Stimulated activated naive B cell treated with anti-CD40 and anti-IgM and Interleukin-4, amounts not matched to agents 10 μg/mL and 1 μg/mL and 100 μg/mL, for 72 hours (primary cell): ENCODE measurements at regions not wholly inside any gene's neighbourhood (a gene's known extent, or its start where the extent isn't known, plus 50 kb on each side); places are given as distances from the start of the nearest gene placed in this dataset.

Source experiments
- ATAC-seq, 2 donors: fragments of 150-1000 bp; cut with Tn5 transposase; replicated peaks; 2 replicates each; pipeline ENCODE4 v1.10.0; 2021; ENCODE audit warnings: moderate library complexity in 1 of 2
- DNase-seq: peaks from one replicate; pipeline ENCODE4 v3.0.0; 2021
- H3K27ac Mint-ChIP-seq: one replicate; pipeline ENCODE4 v1.8.0; 2022; ENCODE audit warnings: mild to moderate bottlenecking, mixed read lengths
- H3K27me3 Mint-ChIP-seq, 2 donors: one replicate each; pipeline ENCODE4 v1.8.0; 2022; ENCODE audit warnings: mixed read lengths in 2 of 2
- H3K36me3 Mint-ChIP-seq, 2 donors: one replicate each; pipeline ENCODE4 v1.8.0; 2022; ENCODE audit warnings: mixed read lengths in 2 of 2, mild to moderate bottlenecking in 1 of 2
- H3K4me1 Mint-ChIP-seq, 2 donors: one replicate each; pipeline ENCODE4 v1.8.0; 2022; ENCODE audit warnings: mixed read lengths in 2 of 2, mild to moderate bottlenecking in 1 of 2
- H3K4me3 Mint-ChIP-seq, 2 donors: one replicate each; pipeline ENCODE4 v1.8.0; 2022; ENCODE audit warnings: mild to moderate bottlenecking in 2 of 2, mixed read lengths in 2 of 2, moderate library complexity in 1 of 2
- H3K9me3 Mint-ChIP-seq, 2 donors: one replicate each; pipeline ENCODE4 v1.8.0; 2022; ENCODE audit warnings: mixed read lengths in 2 of 2, mild to moderate bottlenecking in 1 of 2

DNA sequence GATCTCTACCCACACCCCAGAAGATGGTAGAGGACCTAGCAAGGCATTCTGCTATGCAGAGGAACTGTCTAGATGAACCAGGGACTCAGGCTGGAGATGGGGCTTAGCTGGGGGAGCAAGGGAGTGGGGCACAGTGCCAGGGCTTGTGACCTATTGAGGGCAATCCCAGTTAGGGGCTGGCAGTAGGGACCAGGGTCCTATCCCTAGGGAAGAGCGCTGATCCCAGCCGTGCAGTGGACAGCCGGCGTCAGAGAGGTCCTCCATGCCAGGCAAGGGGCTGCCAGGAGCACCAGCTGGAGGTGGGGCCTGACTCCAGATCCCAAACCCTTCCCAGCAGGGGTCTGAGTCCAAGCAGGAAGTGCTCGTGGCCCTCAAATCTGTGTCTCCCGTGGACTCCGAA is 52.7 kb upstream of the NEURL1B start:
- Mint-ChIP-seq H3K9me3 (no peaks in the 10 kb centered on the region), H3K4me3 (no peak overlapping the region), H3K36me3 (no peaks in the 10 kb centered on the region), H3K4me1 (no peaks in the 10 kb centered on the region), H3K27ac (no peak overlapping the region), H3K27me3 (peaks cover 15 to 34% of the 10 kb centered on the region in 2 donors)
- ATAC-seq = no peak
- no peak for DNase-seq

DNA sequence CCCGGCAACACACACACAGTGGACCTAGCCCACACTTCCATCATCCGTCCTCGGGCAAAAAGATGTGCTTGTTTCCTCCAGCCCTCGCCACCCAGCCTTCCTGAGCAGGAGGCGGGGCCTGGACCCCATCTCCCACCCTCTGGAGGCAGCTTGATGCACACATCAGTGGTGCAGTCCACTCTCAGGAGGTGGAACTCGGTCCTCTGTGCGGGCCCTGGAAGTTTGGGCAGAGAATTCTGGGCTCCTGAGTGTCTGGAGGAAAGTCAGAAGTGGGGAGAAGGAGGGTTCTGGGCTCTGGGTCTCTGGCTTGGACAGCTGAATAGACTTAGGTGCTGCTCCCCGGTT is 54.0 kb upstream of the NEURL1B start:
- Mint-ChIP-seq H3K9me3 (no peaks in the 10 kb centered on the region), H3K27me3 (peaks cover 19 to 35% of the 10 kb centered on the region in 2 donors), H3K36me3 (no peaks in the 10 kb centered on the region), H3K27ac (no peak overlapping the region), H3K4me3 (no peak overlapping the region), H3K4me1 (no peaks in the 10 kb centered on the region)
- DNase-seq (no peak), ATAC-seq (no peak)

DNA sequence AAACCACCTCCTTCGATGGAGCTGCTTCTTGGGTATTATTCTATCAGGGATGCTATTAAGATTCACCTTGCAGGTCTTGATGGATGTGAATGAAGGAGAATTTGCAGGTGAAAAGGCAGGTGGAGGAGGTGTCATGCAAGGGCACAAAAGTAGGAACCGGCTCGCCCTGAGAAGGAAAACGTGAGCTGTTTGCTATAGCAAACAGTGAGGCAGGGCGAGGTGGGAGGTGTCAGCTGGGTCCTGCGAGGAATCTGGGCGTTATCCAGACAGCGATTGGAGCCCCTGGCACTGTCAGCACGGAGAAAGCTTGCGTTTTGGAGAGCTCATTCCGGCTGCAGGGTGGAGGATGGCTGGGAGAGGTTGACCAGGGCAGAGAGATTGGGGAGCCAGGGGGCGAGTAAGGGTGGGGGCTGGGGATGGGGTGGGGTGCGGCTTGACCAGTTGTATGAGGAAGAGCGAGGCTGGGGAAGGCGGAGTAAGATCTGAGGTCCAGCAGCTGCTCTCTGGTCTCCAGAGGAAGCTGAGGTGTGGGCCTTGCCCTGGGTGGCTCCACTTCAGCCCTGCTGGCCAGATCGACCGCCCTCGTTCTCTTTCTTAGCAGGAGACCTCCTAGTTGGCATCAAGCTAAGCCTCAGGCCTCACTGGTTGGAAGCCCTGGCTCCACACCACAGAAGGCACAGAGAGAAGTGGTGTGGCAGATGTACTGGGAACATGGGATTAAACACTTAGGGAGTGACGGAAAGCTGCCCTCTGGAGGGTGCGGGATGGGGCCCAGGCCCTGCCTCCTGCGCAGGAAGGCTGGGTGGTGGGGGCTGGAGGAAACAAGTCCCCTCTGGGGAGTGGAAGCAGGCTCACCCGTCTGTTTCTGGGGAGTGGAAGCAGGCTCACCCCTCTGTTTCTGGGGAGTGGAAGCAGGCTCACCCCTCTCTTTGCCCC is 54.7 kb upstream of the NEURL1B start:
- ATAC-seq (no peak), DNase-seq (no peak)
- Mint-ChIP-seq H3K27ac (peak overlapping the region; percentile 32), H3K27me3 (peaks cover 19 to 35% of the 10 kb centered on the region in 2 donors), H3K4me1 (no peaks in the 10 kb centered on the region), H3K9me3 (no peaks in the 10 kb centered on the region), H3K36me3 (no peaks in the 10 kb centered on the region), H3K4me3 (no peak overlapping the region)

DNA sequence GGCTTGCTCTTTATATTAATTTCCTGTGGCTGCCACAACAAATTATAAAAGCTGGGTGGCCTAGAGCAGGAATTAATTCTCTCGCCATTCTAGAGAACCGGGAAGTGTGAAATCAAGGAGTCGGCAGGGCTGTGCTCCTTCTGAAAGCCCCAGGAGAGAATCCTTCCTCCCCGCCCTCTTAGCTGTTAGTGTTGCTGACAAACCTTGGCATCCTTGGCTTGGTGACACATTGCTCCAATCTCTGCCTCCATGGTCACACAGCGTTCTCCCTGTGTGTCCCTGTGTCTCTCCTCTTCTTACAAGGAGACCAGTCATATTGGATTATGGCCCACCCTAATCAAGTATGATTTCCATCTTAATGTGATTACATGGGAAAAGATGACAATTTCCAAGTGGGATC is 55.9 kb upstream of the NEURL1B start:
- no peaks in the 10 kb centered on the region for H3K4me1 Mint-ChIP-seq
- ATAC-seq (no peak), DNase-seq (no peak)
- H3K4me3 Mint-ChIP-seq = no peak overlapping the region
- no peaks in the 10 kb centered on the region for H3K36me3 Mint-ChIP-seq
- H3K27me3 Mint-ChIP-seq = peaks cover 31 to 35% of the 10 kb centered on the region in 2 donors
- no peaks in the 10 kb centered on the region for H3K9me3 Mint-ChIP-seq
- H3K27ac Mint-ChIP-seq = no peak overlapping the region

DNA sequence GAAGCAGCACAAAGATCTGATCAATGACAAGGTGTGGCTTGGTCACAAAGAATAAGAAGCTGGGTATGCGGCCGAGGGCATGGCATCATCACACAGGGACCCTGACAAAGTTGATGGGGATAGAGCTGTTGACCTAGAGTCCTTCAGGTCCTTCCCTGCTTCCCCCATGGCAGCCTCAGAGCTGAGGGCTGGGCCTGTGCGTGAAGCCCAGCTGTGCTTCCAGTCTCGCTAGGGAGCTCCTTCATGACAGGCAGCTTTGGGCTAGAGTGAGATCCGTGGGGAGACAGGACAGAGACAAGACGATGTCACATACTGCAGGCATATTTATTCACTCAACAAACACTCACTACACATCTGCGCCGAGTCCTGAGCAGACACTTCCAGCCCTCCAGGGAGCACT is 56.4 kb upstream of the NEURL1B start:
- Mint-ChIP-seq H3K27me3 (peaks cover 34 to 35% of the 10 kb centered on the region in 2 donors), H3K4me3 (no peak overlapping the region), H3K9me3 (no peaks in the 10 kb centered on the region), H3K4me1 (no peaks in the 10 kb centered on the region), H3K27ac (no peak overlapping the region), H3K36me3 (no peaks in the 10 kb centered on the region)
- DNase-seq (no peak), ATAC-seq (no peak)

DNA sequence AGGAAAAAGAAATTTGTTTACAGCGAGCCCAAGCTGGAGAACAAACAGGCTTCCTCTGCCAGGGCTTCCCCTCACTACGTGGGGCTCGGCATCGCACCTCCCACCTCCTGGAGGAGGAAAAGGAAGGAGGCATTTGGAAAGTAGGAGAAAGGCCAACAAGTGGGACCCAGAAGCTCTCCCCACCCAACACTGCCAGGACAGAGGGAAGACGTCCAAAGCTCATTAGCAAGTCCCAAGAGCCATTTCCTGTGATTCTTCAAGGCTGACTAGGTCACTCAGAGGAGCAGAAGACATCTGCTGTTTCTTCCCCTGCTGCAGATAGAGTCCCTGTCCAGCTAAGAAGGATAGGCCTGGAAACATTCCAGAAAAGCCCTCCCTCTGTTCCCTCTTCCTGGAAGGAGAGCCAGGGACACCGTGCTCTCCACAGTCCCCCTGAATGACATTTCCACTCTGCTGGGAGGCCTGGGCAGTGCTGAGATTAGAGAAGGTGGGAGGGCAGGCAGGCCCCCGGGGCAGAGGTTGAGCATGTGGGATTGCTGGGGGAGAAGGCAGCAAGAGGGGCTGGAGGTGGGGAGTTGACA is 57.0 kb upstream of the NEURL1B start:
- ATAC-seq = no peak
- peaks cover 35 to 36% of the 10 kb centered on the region in 2 donors for H3K27me3 Mint-ChIP-seq
- H3K27ac Mint-ChIP-seq = no peak overlapping the region
- no peak overlapping the region for H3K4me3 Mint-ChIP-seq
- no peaks in the 10 kb centered on the region for H3K9me3 Mint-ChIP-seq
- H3K4me1 Mint-ChIP-seq = no peaks in the 10 kb centered on the region
- no peaks in the 10 kb centered on the region for H3K36me3 Mint-ChIP-seq
- no peak for DNase-seq

DNA sequence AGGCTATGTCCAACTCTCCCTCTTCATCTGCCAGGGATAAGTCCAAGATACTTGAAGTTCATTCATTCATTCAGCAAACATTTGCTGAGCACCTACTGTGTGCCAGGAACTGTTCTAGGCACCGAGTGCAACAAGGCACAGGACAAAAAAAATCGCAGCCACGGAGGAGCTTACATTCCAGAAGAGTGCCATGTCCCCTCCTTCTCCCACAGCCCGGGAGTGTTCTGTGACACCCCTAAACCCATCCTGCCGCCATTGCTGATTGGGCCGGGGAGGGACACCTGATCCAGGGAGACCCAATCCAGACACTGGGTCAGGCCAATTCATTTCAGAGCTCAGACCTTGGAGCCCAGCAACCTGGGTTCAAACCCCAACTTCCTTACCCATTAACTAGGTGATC is 58.1 kb upstream of the NEURL1B start:
- DNase-seq = no peak
- H3K27ac Mint-ChIP-seq = no peak overlapping the region
- ATAC-seq = no peak
- peaks cover 35 to 39% of the 10 kb centered on the region in 2 donors for H3K27me3 Mint-ChIP-seq
- no peaks in the 10 kb centered on the region for H3K9me3 Mint-ChIP-seq
- no peak overlapping the region for H3K4me3 Mint-ChIP-seq
- H3K36me3 Mint-ChIP-seq = no peaks in the 10 kb centered on the region
- H3K4me1 Mint-ChIP-seq = no peaks in the 10 kb centered on the region

DNA sequence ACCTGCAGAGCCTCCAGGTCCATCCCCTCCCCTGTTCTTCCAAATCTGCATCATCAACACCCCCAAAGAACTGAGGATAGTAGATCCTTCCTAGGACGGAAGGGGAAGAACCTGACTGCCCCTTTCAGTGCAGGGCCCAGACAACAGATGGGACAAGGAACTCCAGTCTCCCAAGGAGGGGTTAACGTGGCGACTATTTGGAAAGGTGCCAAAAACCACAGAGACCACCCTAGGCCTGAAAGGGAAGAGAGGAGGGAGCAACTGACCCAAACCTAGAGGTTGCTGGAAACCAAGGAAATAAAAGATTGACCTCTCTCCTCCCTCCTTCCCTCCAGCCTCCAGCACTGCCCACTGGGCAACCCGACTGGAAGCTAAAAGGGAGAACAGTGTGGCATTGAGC is 59.7 kb upstream of the NEURL1B start:
- DNase-seq (no peak), ATAC-seq (no peak)
- H3K4me1 Mint-ChIP-seq = no peaks in the 10 kb centered on the region
- peaks cover 31 to 35% of the 10 kb centered on the region in 2 donors for H3K27me3 Mint-ChIP-seq
- no peaks in the 10 kb centered on the region for H3K36me3 Mint-ChIP-seq
- H3K9me3 Mint-ChIP-seq = no peaks in the 10 kb centered on the region
- no peak overlapping the region for H3K27ac Mint-ChIP-seq
- H3K4me3 Mint-ChIP-seq = no peak overlapping the region

DNA sequence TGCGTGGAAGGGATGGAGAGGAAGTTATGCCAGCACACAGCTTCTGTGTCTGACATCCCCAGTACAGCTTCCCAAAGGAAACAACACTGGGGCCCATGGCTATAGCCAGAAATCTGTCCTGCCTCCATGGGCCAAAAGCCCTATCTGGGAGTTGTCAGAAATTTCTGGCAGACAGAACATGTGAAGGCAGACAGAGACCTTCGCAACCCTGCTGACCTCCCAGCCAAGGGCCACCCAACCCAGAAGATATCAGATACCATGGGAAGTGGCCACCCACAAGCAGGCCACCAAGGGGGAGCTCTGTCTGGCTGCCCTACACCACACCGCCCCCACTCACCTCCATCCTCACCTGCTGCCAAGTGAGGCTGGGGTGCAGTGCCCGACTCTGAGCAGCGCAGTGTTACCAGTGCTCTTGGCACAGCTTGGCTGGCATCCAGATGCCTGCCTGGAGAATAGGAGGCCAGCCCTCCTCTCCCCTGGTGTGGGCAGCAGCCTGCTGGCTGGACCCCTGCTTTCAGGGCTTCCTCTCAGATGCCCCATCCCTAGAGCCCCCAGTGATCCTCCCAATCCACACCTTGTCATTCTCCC is 61.6 kb upstream of the NEURL1B start:
- peaks cover 18 to 31% of the 10 kb centered on the region in 2 donors for H3K27me3 Mint-ChIP-seq
- no peaks in the 10 kb centered on the region for H3K36me3 Mint-ChIP-seq
- H3K9me3 Mint-ChIP-seq = no peaks in the 10 kb centered on the region
- no peak overlapping the region for H3K4me3 Mint-ChIP-seq
- ATAC-seq (peak in 1 of 2 donors; percentile 16), DNase-seq (no peak)
- no peak overlapping the region for H3K27ac Mint-ChIP-seq
- peaks cover 0 to 5% of the 10 kb centered on the region in 2 donors for H3K4me1 Mint-ChIP-seq

DNA sequence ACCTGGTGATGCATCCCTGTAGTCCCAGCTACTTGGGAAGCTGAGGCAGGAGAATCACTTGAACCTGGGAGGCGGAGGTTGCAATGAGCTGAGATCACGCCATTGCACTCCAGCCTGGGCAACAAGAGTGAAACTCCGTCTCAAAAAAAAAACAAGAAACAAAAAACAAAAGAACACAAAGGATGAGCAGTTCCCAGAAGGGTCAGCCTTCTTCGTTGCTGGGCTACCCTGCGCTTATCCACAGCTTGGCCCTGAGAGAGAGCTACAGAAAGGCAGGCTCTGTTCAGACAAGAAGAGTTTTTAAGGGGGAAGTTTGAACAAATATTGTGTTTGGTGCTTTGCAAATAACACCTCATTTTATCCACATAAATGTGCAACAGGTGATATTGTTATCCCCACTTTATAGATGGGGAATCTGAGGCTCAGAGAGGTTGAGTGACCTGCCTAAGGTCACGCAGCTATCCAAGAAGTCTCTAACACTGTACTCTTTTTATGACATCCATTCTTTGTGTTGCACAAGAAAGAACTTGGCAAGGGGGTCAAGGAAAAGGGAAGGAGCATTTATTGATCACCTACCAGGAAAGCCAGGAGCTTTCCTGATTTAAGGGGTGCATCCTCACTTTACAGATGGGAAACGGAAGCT is 63.7 kb upstream of the NEURL1B start:
- no peak for DNase-seq
- ATAC-seq = no peak
- H3K9me3 Mint-ChIP-seq = peaks cover 0 to 2% of the 10 kb centered on the region in 2 donors
- H3K36me3 Mint-ChIP-seq = no peaks in the 10 kb centered on the region
- H3K4me1 Mint-ChIP-seq = peaks cover 0 to 6% of the 10 kb centered on the region in 2 donors
- peaks cover 0 to 20% of the 10 kb centered on the region in 2 donors for H3K27me3 Mint-ChIP-seq
- H3K27ac Mint-ChIP-seq = no peak overlapping the region
- H3K4me3 Mint-ChIP-seq = no peak overlapping the region

DNA sequence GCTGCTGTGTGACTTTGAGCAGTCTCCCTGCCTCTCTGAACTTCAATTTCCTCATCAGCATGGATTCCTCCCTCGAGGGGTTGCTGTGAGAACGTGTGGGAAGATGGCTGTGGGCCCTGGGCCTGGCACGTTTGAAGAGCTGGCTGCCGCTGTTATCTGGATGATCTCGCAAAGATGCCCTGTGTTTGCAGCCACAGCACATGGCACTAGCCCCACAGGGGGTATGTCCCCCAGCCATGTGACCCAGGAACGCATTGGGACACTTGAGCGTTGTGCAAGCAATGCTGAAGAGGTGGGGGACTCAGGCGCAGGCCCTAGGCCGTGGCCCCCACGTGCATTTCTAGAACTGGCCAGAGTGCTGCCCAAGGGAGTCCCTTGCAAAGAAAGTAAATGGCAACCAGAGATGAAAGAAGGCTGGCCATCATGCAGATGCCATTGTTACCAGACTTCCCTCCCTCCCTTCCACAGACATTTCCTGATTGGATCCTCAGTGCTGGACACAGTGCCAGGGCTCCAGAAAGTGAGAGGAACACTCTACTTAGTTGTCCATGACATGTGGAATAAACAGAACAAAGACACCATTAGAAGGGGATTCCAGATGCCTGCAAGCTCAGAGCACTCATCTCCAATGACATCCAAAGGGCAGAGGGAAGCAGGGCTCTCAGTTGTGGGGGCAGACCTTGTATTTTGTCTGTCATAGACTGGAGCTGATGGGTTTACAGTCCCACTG is 65.1 kb upstream of the NEURL1B start:
- H3K4me1 Mint-ChIP-seq = peaks cover 0 to 6% of the 10 kb centered on the region in 2 donors
- ATAC-seq (no peak), DNase-seq (no peak)
- no peak overlapping the region for H3K27ac Mint-ChIP-seq
- H3K9me3 Mint-ChIP-seq = peaks cover 0 to 2% of the 10 kb centered on the region in 2 donors
- no peaks in the 10 kb centered on the region for H3K36me3 Mint-ChIP-seq
- H3K27me3 Mint-ChIP-seq = peaks cover 4 to 20% of the 10 kb centered on the region in 2 donors
- no peak overlapping the region for H3K4me3 Mint-ChIP-seq

DNA sequence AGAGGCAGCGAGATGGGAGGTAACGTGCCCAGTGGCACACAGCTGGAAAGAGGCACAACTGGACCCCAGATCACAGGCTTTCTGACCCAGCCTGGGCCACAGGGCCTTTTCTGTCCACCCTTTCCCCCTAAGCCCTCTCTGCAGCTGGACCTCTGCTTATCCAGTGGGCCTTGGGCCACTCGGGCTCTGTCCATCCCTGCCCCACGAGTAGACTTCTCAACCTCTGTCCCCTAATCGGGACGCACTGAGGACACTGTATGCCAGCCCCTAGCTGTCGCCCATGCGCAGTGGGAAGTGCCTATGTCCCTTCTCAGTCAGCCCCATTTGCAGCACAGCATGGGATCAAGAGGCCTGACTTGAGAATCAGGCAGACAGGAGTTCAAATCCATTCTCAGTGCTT is 65.6 kb upstream of the NEURL1B start:
- Mint-ChIP-seq H3K9me3 (peaks cover 0 to 2% of the 10 kb centered on the region in 2 donors), H3K27ac (no peak overlapping the region), H3K4me3 (no peak overlapping the region), H3K4me1 (peaks cover 0 to 6% of the 10 kb centered on the region in 2 donors), H3K27me3 (peaks cover 4 to 14% of the 10 kb centered on the region in 2 donors), H3K36me3 (no peaks in the 10 kb centered on the region)
- DNase-seq = no peak
- no peak for ATAC-seq

DNA sequence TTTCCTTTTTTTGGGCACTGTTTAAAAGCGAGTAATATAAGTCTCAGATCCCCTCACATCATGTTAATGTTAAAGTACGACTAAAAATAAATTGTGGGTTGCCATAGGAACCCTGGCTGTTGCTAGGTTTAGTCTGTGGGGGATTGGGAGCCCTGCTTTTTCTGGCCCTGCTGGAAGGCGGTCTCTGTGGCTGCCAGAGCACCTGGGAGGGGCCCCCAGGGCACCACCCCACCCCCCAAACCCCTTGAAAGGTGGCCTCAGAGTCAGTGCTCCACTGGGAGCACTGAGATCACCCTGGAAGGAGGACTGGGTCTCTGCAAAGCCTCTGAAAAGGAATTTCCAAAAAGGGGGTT is 66.2 kb upstream of the NEURL1B start:
- Mint-ChIP-seq H3K4me3 (no peak overlapping the region), H3K27ac (no peak overlapping the region), H3K27me3 (peaks cover 4 to 9% of the 10 kb centered on the region in 2 donors), H3K9me3 (peaks cover 0 to 2% of the 10 kb centered on the region in 2 donors), H3K36me3 (no peaks in the 10 kb centered on the region), H3K4me1 (peaks cover 0 to 6% of the 10 kb centered on the region in 2 donors)
- no peak for DNase-seq
- ATAC-seq = no peak
